SU-DHL-6 (cell line): ENCODE measurements at regions not wholly inside any gene's neighbourhood (a gene's known extent, or its start where the extent isn't known, plus 50 kb on each side); places are given as distances from the start of the nearest gene placed in this dataset.

Source experiments
- CTCF ChIP-seq: fragments of 200-600 bp; sonication (generic); IDR thresholded peaks from one replicate; pipeline ENCODE4 v1.5.1; 2017; ENCODE audit warnings: antibody characterized with exemption, mild to moderate bottlenecking, low read length, moderate library complexity; ENCODE audit not compliant: insufficient read depth, poor library complexity, severe bottlenecking
- EZH2phosphoT487 ChIP-seq: fragments of 200-600 bp; sonication (generic), shearing (Covaris generic); conservative IDR thresholded peaks from 2 replicates; pipeline ENCODE4 v1.6.1; 2018; ENCODE audit warnings: mild to moderate bottlenecking, antibody characterized with exemption, low read length, moderate library complexity, mixed read lengths

GRCh38 chr15:69909719-69910444, 187.8 kb downstream of the TLE3 start:
- TF ChIP-seq CTCF (no peak), EZH2phosphoT487 (no peak)
